ENCODE measurements at regions not wholly inside any gene's neighbourhood (a gene's known extent, or its start where the extent isn't known, plus 50 kb on each side); places are given as distances from the start of the nearest gene placed in this dataset.

DNA sequence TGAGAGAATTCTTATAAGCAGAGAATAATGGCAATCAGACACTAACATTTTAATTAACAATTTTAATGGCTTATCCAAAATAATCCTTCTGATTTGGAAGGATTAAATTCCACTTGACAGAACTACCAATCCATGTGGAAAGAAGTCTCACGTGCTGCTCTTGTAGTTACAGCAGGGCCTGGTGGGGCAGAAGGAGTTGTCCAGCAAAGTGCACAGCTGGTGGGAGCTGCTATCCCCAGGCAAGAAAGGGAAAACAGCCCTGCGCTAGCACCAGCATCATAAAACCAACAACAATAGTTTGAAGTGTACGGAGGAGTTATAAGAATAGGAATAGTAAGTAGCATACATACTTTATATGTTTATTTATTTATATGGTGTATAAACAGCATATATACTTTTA is 127.4 kb upstream of the TRIM2 start:
- TF ChIP-seq, protein P1, sequence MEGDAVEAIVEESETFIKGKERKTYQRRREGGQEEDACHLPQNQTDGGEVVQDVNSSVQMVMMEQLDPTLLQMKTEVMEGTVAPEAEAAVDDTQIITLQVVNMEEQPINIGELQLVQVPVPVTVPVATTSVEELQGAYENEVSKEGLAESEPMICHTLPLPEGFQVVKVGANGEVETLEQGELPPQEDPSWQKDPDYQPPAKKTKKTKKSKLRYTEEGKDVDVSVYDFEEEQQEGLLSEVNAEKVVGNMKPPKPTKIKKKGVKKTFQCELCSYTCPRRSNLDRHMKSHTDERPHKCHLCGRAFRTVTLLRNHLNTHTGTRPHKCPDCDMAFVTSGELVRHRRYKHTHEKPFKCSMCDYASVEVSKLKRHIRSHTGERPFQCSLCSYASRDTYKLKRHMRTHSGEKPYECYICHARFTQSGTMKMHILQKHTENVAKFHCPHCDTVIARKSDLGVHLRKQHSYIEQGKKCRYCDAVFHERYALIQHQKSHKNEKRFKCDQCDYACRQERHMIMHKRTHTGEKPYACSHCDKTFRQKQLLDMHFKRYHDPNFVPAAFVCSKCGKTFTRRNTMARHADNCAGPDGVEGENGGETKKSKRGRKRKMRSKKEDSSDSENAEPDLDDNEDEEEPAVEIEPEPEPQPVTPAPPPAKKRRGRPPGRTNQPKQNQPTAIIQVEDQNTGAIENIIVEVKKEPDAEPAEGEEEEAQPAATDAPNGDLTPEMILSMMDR (IDR thresholded peaks at IDR 0.05) = no peak
- no peak for TF ChIP-seq POLR2A (IDR thresholded peaks at IDR 0.05)

Data from esophagus squamous epithelium (tissue), 4 donors.